ENCODE measurements at regions not wholly inside any gene's neighbourhood (a gene's known extent, or its start where the extent isn't known, plus 50 kb on each side); places are given as distances from the start of the nearest gene placed in this dataset.

GRCh38 chrX:20471483-20471882 is 204.8 kb upstream of the RPS6KA3 start:
- peak; percentile 51 for FAIRE-seq

GRCh38 chrX:20463296-20464075 is 196.8 kb upstream of the RPS6KA3 start:
- FAIRE-seq = no peak

GRCh38 chrX:20461576-20461975 is 194.9 kb upstream of the RPS6KA3 start:
- FAIRE-seq = no peak

- no peak for FAIRE-seq
Measured at GRCh38 chrX:20461002-20461401, 194.3 kb upstream of the RPS6KA3 start.

- FAIRE-seq = no peak
Measured at GRCh38 chrX:20459410-20460350, 193.0 kb upstream of the RPS6KA3 start.

- FAIRE-seq = no peak
Measured at GRCh38 chrX:20456971-20457370, 190.3 kb upstream of the RPS6KA3 start.

- FAIRE-seq = no peak
Measured at GRCh38 chrX:20455001-20455400, 188.3 kb upstream of the RPS6KA3 start.

- no peak for FAIRE-seq
Measured at GRCh38 chrX:20454117-20454516, 187.4 kb upstream of the RPS6KA3 start.

- peak; percentile 33 for FAIRE-seq
Measured at GRCh38 chrX:20452487-20452886, 185.8 kb upstream of the RPS6KA3 start.

- no peak for FAIRE-seq
Measured at GRCh38 chrX:20451929-20452328, 185.2 kb upstream of the RPS6KA3 start.

- FAIRE-seq = no peak
Measured at GRCh38 chrX:20445109-20445508, 178.4 kb upstream of the RPS6KA3 start.

GRCh38 chrX:20442597-20442996 is 175.9 kb upstream of the RPS6KA3 start:
- FAIRE-seq = peak; percentile 53

- peak; percentile 80 for FAIRE-seq
Measured at GRCh38 chrX:20441123-20441522, 174.4 kb upstream of the RPS6KA3 start.

- FAIRE-seq = no peak
Measured at GRCh38 chrX:20438871-20439526, 172.3 kb upstream of the RPS6KA3 start.

GRCh38 chrX:20437683-20438082 is 171.0 kb upstream of the RPS6KA3 start:
- FAIRE-seq = no peak

- FAIRE-seq = no peak
Measured at GRCh38 chrX:20435913-20436312, 169.2 kb upstream of the RPS6KA3 start.

- FAIRE-seq = no peak
Measured at GRCh38 chrX:20434986-20435385, 168.3 kb upstream of the RPS6KA3 start.

- no peak for FAIRE-seq
Measured at GRCh38 chrX:20433388-20433775, 166.7 kb upstream of the RPS6KA3 start.

GRCh38 chrX:20432746-20433387 is 166.2 kb upstream of the RPS6KA3 start:
- FAIRE-seq = no peak

- no peak for FAIRE-seq
Measured at GRCh38 chrX:20432048-20432447, 165.3 kb upstream of the RPS6KA3 start.

- FAIRE-seq = no peak
Measured at GRCh38 chrX:20431486-20431885, 164.8 kb upstream of the RPS6KA3 start.

- no peak for FAIRE-seq
Measured at GRCh38 chrX:20427173-20427770, 160.6 kb upstream of the RPS6KA3 start.
